Neuronal stem cell (in vitro differentiated cells): ENCODE measurements at regions not wholly inside any gene's neighbourhood (a gene's known extent, or its start where the extent isn't known, plus 50 kb on each side); places are given as distances from the start of the nearest gene placed in this dataset.

Experiments
- DNase-seq: peaks from one replicate; pipeline ENCODE4 v3.0.0-alpha.2; 2013; ENCODE audit warnings: low spot score
- H2AFZ ChIP-seq: one replicate; pipeline ENCODE4 v1.6.1; 2013; ENCODE audit warnings: mild to moderate bottlenecking, low read length, inconsistent platforms
- H2AK5ac ChIP-seq: 2 replicates; pipeline ENCODE4 v1.6.1; 2013; ENCODE audit warnings: low read depth, mild to moderate bottlenecking, inconsistent platforms, low read length, moderate library complexity, mixed read lengths
- H2BK120ac ChIP-seq: 2 replicates; pipeline ENCODE4 v1.6.1; 2013; ENCODE audit warnings: low read depth, mild to moderate bottlenecking, inconsistent platforms, low read length, moderate library complexity, mixed read lengths
- H2BK12ac ChIP-seq: one replicate; pipeline ENCODE4 v1.6.1; 2013; ENCODE audit warnings: low read length, inconsistent platforms
- H2BK15ac ChIP-seq: 2 replicates; pipeline ENCODE4 v1.6.1; 2013; ENCODE audit warnings: mild to moderate bottlenecking, low read length, inconsistent platforms, mixed read lengths
- H2BK5ac ChIP-seq: one replicate; pipeline ENCODE4 v1.6.1; 2013; ENCODE audit warnings: inconsistent platforms, mild to moderate bottlenecking, low read length, moderate library complexity
- H3K14ac ChIP-seq: one replicate; pipeline ENCODE4 v1.6.1; 2013; ENCODE audit warnings: low read length, inconsistent platforms
- H3K18ac ChIP-seq: 2 replicates; pipeline ENCODE4 v1.6.1; 2013; ENCODE audit warnings: low read length, inconsistent platforms
- H3K23ac ChIP-seq: 2 replicates; pipeline ENCODE4 v1.6.1; 2013; ENCODE audit warnings: low read depth, mild to moderate bottlenecking, mixed read lengths, low read length, inconsistent platforms; ENCODE audit not compliant: poor library complexity
- H3K27ac ChIP-seq: replicated peaks from 3 replicates; pipeline ENCODE4 v1.5.1; 2013; ENCODE audit warnings: low read length, inconsistent platforms
- H3K27me3 ChIP-seq, 3 experiments: 2 replicates each; pipeline ENCODE4 v1.6.1; 2013; ENCODE audit warnings: low read length in 3 of 3, mild to moderate bottlenecking in 2 of 3, inconsistent platforms in 1 of 3, low read depth in 1 of 3, mixed read lengths in 1 of 3, moderate library complexity in 1 of 3; ENCODE audit not compliant: control insufficient read depth in 3 of 3, insufficient read depth in 3 of 3
- H3K36me3 ChIP-seq, 2 donors: replicated peaks in 1 of 2; 2 replicates each; pipeline ENCODE4 v1.6.1; 2013; ENCODE audit warnings: low read length in 2 of 2; ENCODE audit not compliant: control insufficient read depth in 2 of 2, insufficient read depth in 2 of 2
- H3K4ac ChIP-seq: 2 replicates; pipeline ENCODE4 v1.6.1; 2013; ENCODE audit warnings: inconsistent platforms, mild to moderate bottlenecking, low read length, moderate library complexity
- H3K4me1 ChIP-seq, 2 donors: 1 replicate in 1 of 2; 2 replicates in 1 of 2; pipeline ENCODE4 v1.6.1; 2013; ENCODE audit warnings: low read length in 2 of 2, low read depth in 1 of 2; ENCODE audit not compliant: control insufficient read depth in 2 of 2, insufficient read depth in 1 of 2
- H3K4me2 ChIP-seq: one replicate; pipeline ENCODE4 v1.6.1; 2013; ENCODE audit warnings: mild to moderate bottlenecking, low read length, inconsistent platforms; ENCODE audit not compliant: insufficient read depth, poor library complexity, severe bottlenecking
- H3K4me3 ChIP-seq, 2 donors: 2 replicates each; pipeline ENCODE4 v1.5.1; 2013; ENCODE audit warnings: low read length in 2 of 2, mild to moderate bottlenecking in 2 of 2, inconsistent platforms in 1 of 2, moderate library complexity in 1 of 2
- H3K79me1 ChIP-seq: one replicate; pipeline ENCODE4 v1.6.1; 2013; ENCODE audit warnings: low read depth, mild to moderate bottlenecking, inconsistent platforms, low read length, moderate library complexity
- H3K9ac ChIP-seq: one replicate; pipeline ENCODE4 v1.6.1; 2013; ENCODE audit warnings: mild to moderate bottlenecking, low read depth, low read length, inconsistent platforms; ENCODE audit not compliant: poor library complexity
- H3K9me3 ChIP-seq, 2 donors: replicated peaks in 1 of 2; 2 replicates each; pipeline versions ENCODE3 to v1.6.1; 2013; ENCODE audit warnings: low read length in 2 of 2, mild to moderate bottlenecking in 2 of 2, inconsistent platforms in 1 of 2, low read depth in 1 of 2, mixed read lengths in 1 of 2, moderate library complexity in 1 of 2; ENCODE audit not compliant: control insufficient read depth in 2 of 2, insufficient read depth in 1 of 2
- H4K8ac ChIP-seq: one replicate; pipeline ENCODE4 v1.6.1; 2013; ENCODE audit warnings: low read depth, mild to moderate bottlenecking, inconsistent platforms, low read length, moderate library complexity
- H4K91ac ChIP-seq: one replicate; pipeline ENCODE4 v1.6.1; 2013; ENCODE audit warnings: low read length, low read depth, mild to moderate bottlenecking, inconsistent platforms; ENCODE audit not compliant: poor library complexity
- whole genome bisulfite sequencing, 2 donors: extraction: QIAGEN DNeasy Blood & Tissue Kit; methylation state at CpG; one replicate each; pipeline ENCODE4 v1.1.7; 2013; ENCODE audit warnings: missing lambda C conversion rate in 2 of 2, mixed read lengths in 1 of 2; ENCODE audit not compliant: insufficient read length in 2 of 2, insufficient replicate concordance in 1 of 2; ENCODE audit errors: extremely low coverage in 2 of 2; 5-methylcytosine and 5-hydroxymethylcytosine counted together

- Histone ChIP-seq H3K4me1 (peaks cover 2% of the 10 kb centered on the region in 2 donors), H3K9me3 (no peaks in the 10 kb centered on the region), H2AFZ (no peak overlapping the region), H3K4me2 (no peak overlapping the region), H2AK5ac (no peak overlapping the region), H3K79me1 (no peaks in the 10 kb centered on the region), H3K36me3 (no peaks in the 10 kb centered on the region), H4K8ac (no peak overlapping the region), H3K27me3 (no peaks in the 10 kb centered on the region), H3K9ac (no peak overlapping the region), H2BK5ac (no peak overlapping the region), H3K27ac (no peak overlapping the region), H3K4me3 (no peak overlapping the region), H3K4ac (no peak overlapping the region), H3K23ac (no peak overlapping the region), H3K18ac (no peak overlapping the region), H2BK120ac (no peak overlapping the region), H2BK12ac (no peak overlapping the region), H3K14ac (no peak overlapping the region), H4K91ac (no peak overlapping the region), H2BK15ac (no peak overlapping the region)
- no CpG with 5 or more reads among the region's 3 CpGs for WGBS, 2 donors
- no peak for DNase-seq
Measured at GRCh38 chr2:144233733-144234541, 286.0 kb downstream of the ZEB2 start.

GRCh38 chr2:144233317-144233716 is 286.6 kb downstream of the ZEB2 start:
- no peaks in the 10 kb centered on the region for H3K9me3 ChIP-seq
- no peak overlapping the region for H3K14ac ChIP-seq
- no peak overlapping the region for H3K9ac ChIP-seq
- no peak overlapping the region for H4K91ac ChIP-seq
- no peak for DNase-seq
- H3K4me3 ChIP-seq = no peak overlapping the region
- peaks cover 2% of the 10 kb centered on the region in 2 donors for H3K4me1 ChIP-seq
- H3K79me1 ChIP-seq = no peaks in the 10 kb centered on the region
- H3K4ac ChIP-seq = no peak overlapping the region
- no peak overlapping the region for H3K23ac ChIP-seq
- H3K4me2 ChIP-seq = no peak overlapping the region
- H2BK5ac ChIP-seq = no peak overlapping the region
- H3K18ac ChIP-seq = no peak overlapping the region
- H3K36me3 ChIP-seq = no peaks in the 10 kb centered on the region
- H2BK15ac ChIP-seq = no peak overlapping the region
- H2BK120ac ChIP-seq = no peak overlapping the region
- WGBS, 2 donors = no CpG with 5 or more reads among the region's 2 CpGs
- no peak overlapping the region for H2AFZ ChIP-seq
- H3K27me3 ChIP-seq = no peaks in the 10 kb centered on the region
- no peak overlapping the region for H2BK12ac ChIP-seq
- no peak overlapping the region for H4K8ac ChIP-seq
- H3K27ac ChIP-seq = no peak overlapping the region
- H2AK5ac ChIP-seq = no peak overlapping the region

- no CpG with 5 or more reads among the region's 1 CpG for WGBS, 2 donors
- Histone ChIP-seq H3K9me3 (no peaks in the 10 kb centered on the region), H2BK5ac (no peak overlapping the region), H3K4ac (no peak overlapping the region), H2BK12ac (no peak overlapping the region), H2AFZ (no peak overlapping the region), H4K91ac (no peak overlapping the region), H3K23ac (no peak overlapping the region), H3K14ac (no peak overlapping the region), H3K27me3 (no peaks in the 10 kb centered on the region), H3K36me3 (no peaks in the 10 kb centered on the region), H2BK120ac (no peak overlapping the region), H3K4me1 (peaks cover 2% of the 10 kb centered on the region in 2 donors), H3K4me2 (no peak overlapping the region), H3K9ac (no peak overlapping the region), H2AK5ac (no peak overlapping the region), H4K8ac (no peak overlapping the region), H2BK15ac (no peak overlapping the region), H3K4me3 (no peak overlapping the region), H3K18ac (no peak overlapping the region), H3K27ac (no peak overlapping the region), H3K79me1 (no peaks in the 10 kb centered on the region)
- no peak for DNase-seq
Measured at GRCh38 chr2:144230448-144231085, 289.4 kb downstream of the ZEB2 start.

GRCh38 chr2:144230033-144230432 is 289.9 kb downstream of the ZEB2 start:
- no peak overlapping the region for H3K27ac ChIP-seq
- no peak overlapping the region for H3K4me2 ChIP-seq
- H3K18ac ChIP-seq = no peak overlapping the region
- H3K4ac ChIP-seq = no peak overlapping the region
- H3K79me1 ChIP-seq = no peaks in the 10 kb centered on the region
- H3K23ac ChIP-seq = no peak overlapping the region
- no peak overlapping the region for H2BK5ac ChIP-seq
- H3K9ac ChIP-seq = no peak overlapping the region
- H2BK12ac ChIP-seq = no peak overlapping the region
- H3K27me3 ChIP-seq = no peaks in the 10 kb centered on the region
- H2AFZ ChIP-seq = no peak overlapping the region
- H3K9me3 ChIP-seq = no peaks in the 10 kb centered on the region
- H4K8ac ChIP-seq = no peak overlapping the region
- no peak for DNase-seq
- no peak overlapping the region for H4K91ac ChIP-seq
- no CpG with 5 or more reads among the region's 4 CpGs for WGBS, 2 donors
- H3K14ac ChIP-seq = no peak overlapping the region
- H2AK5ac ChIP-seq = no peak overlapping the region
- H3K4me1 ChIP-seq = peaks cover 2% of the 10 kb centered on the region in 2 donors
- no peaks in the 10 kb centered on the region for H3K36me3 ChIP-seq
- H3K4me3 ChIP-seq = no peak overlapping the region
- H2BK15ac ChIP-seq = no peak overlapping the region
- H2BK120ac ChIP-seq = no peak overlapping the region
